GM08714 (cell line): ENCODE measurements at regions not wholly inside any gene's neighbourhood (a gene's known extent, or its start where the extent isn't known, plus 50 kb on each side); places are given as distances from the start of the nearest gene placed in this dataset.

ENCODE experiments used
- H3K4me3 ChIP-seq: fragments of 200-500 bp; sonication (Bioruptor generic); 2 replicates; pipeline ENCODE4 v1.5.1; 2014; ENCODE audit warnings: mild to moderate bottlenecking, low read length, inconsistent platforms
- ZNF274 ChIP-seq: IDR thresholded peaks from 2 replicates; pipeline ENCODE4 v1.6.1; 2012; ENCODE audit warnings: mild to moderate bottlenecking, low read depth, low read length

- H3K4me3 ChIP-seq, result no peak overlapping the region
- no peak for TF ChIP-seq ZNF274
Measured at GRCh38 chr1:235021321-235021720, 107.3 kb downstream of the TOMM20 start.

GRCh38 chr1:235019961-235020360 is 108.7 kb downstream of the TOMM20 start:
- TF ChIP-seq ZNF274, result no peak
- H3K4me3 ChIP-seq, result no peak overlapping the region

DNA sequence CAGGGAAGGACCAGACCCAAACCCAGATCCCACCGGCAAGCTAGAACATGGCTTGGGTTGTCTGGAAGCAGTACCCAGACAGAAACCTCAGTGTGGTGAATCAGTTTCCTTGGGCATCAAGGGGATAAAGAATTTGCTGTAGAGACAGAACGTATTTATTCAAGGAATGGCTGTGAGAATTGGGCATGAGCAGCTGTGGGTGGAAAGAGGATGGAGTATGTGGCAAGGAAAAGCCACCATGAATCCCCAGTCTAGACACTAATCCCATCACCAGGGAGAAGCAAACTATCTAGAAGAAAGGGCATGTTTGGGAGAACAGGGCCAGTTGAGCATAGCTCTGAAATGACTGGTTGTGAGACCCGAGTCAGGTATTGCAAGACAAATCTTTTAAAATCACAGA is 109.2 kb downstream of the TOMM20 start:
- no peak overlapping the region for H3K4me3 ChIP-seq
- TF ChIP-seq ZNF274, result no peak

DNA sequence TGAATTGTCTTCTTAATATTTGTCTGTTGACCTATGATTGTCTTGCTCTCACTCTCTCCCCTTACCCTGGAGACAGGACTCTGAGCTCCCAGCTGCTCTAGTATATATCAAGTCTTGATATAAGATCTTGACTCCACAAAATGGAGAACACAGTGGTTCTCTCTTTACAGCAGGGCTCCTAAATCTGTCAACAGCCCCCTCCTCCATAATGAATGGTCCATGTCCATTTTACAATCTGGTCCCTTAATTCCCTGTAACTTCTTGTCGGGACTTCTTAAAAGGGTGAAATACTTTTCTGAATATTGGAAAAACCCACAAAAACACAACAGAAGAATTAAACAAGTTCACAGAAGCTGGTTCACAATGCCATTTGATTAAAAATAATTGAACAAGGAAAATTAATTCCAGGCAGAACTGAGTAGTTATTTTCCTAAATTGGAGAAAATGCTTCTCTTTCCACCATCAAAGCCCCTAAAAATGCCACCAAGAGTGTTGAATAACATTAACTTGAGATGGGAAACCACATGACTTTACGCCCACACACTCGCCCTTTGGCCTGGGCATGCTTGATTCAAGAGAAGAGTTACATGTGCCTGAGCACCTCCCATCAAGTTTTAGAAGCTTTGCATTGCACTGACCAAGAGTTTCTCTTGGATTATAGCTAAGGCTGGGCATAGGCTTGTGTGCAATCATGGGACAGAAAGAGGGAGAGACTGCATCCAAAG is 109.8 kb downstream of the TOMM20 start:
- TF ChIP-seq ZNF274, result no peak
- H3K4me3 ChIP-seq, result no peak overlapping the region

DNA sequence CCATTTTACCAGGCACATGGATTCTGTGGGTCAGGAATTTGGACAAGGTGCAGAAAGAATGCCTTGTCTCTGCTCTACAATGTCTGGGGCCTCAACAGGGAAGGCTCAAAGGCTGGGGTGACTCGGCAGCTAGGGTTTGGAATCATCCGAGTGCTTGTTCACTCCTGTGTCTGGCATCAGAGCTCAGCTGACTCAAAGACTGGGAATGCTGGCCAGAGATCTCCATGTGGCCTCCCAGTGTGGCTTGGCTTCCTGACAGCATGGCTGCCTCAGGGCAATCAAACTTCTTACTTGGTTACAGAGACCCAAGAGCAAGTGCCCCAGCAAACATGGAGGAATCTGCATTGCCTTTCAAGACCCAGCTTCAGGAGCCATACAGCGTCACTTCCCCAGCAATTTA is 110.5 kb downstream of the TOMM20 start:
- TF ChIP-seq ZNF274, result no peak

DNA sequence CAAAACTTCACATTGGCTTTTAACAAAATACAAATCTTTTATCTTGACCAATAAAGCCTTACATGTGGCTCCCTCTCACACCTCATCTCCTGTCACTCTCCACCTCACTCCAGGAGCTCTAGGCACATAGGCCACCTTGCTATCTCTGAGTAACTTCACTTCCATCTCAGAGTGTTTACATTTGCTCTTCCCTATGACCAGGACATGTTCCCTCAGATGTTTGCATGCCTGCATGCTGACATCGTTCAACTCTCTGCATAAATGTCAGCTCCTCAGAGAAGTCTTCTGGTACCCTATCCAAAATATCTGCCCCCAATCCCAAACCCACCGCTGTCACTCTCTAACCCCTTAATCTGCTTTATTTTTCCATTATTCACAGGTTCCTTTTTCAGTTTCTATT is 110.9 kb downstream of the TOMM20 start:
- no peak for TF ChIP-seq ZNF274
- no peak overlapping the region for H3K4me3 ChIP-seq

More for the DNA sequence above, 110.5 kb downstream of the TOMM20 start:
- H3K4me3 ChIP-seq, result no peak overlapping the region

DNA sequence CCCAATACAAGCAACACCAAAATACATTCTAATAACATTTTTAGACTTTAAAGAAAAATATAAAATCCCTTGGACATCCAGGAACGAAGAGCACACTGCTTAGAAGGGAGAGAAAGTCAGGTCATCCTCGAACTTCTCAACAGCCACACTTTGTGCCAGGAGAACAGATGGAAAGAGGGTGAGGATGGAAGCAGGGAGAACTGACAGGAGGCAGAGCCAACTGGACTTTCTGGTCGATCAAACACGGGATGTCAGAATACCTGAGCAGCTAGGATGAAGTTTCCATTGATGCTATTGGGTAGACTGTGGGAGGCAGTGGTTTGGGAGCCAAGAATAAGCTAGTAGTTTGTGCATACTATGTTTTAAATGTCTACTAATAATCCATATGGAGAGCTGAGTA is 111.4 kb downstream of the TOMM20 start:
- TF ChIP-seq ZNF274, result no peak

GRCh38 chr1:235015291-235015985 is 113.2 kb downstream of the TOMM20 start:
- TF ChIP-seq ZNF274, result no peak

More for the DNA sequence above, 111.4 kb downstream of the TOMM20 start:
- no peak overlapping the region for H3K4me3 ChIP-seq

DNA sequence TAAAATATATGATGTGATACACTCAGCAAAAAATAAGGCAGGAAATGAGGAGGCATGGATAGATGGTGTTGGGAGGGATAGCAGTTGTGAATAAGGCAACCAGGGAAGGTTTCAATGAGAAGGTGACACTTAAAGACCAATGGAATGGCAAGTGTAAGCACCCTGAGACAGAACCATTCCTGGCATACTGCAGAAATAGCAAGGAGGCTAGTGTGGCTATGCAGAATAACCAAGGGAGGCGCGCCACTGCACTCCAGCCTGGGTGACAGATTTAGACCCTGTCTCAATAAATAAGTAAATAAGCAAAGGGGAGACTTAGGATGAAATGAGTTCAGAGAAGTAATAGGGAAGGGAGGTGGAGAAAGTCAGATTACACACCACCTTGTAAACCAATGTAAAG is 113.9 kb downstream of the TOMM20 start:
- H3K4me3 ChIP-seq, result no peak overlapping the region
- no peak for TF ChIP-seq ZNF274

More at GRCh38 chr1:235015291-235015985, 113.2 kb downstream of the TOMM20 start:
- no peak overlapping the region for H3K4me3 ChIP-seq

GRCh38 chr1:235013512-235013911 is 115.1 kb downstream of the TOMM20 start:
- TF ChIP-seq ZNF274, result no peak

GRCh38 chr1:235012436-235013210 is 116.0 kb downstream of the TOMM20 start:
- peak overlapping the region; percentile 1; the same call in 1 of the 2 replicates for H3K4me3 ChIP-seq
- TF ChIP-seq ZNF274, result no peak

More at GRCh38 chr1:235013512-235013911, 115.1 kb downstream of the TOMM20 start:
- no peak overlapping the region for H3K4me3 ChIP-seq

DNA sequence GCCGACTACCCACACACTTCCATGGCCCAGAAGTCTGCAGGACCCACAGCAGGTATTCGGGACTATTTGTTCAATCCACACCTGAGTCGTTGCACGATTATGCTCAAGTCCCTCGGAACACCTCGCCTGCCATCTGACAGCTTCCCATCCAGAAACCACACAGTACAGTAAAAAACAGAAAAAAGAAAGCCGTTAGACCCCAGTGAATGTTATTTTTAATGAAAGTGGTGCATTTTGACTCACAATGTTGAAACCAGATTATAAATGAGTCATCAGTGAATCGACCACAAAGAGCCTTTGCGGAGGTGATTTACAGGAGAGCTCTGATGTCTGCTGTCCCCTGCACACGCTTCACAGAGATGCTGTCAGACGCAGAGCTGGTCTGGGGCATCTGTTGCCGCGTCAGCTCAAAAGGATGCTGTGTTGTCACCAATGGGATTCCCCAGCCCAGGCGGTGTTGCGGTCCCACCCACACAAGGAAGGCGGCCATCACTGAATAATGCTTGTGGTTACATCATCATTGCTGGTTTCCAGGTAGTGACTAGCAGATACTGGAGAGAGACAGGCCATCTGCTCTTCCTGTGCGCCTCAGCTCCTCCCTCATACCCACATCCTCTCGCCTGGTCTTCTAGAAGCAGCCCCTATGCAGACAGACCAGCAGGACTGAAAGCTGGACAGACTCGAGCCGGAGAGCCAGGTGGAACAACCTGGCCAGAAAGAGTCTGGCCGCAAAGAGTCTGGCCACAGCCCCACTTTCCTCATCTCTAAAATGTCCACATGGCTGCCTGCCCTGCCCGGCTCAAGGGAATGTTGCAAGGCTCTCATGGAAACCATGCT is 116.8 kb downstream of the TOMM20 start:
- H3K4me3 ChIP-seq, result peak overlapping the region; percentile 30; the same call in 1 of the 2 replicates

DNA sequence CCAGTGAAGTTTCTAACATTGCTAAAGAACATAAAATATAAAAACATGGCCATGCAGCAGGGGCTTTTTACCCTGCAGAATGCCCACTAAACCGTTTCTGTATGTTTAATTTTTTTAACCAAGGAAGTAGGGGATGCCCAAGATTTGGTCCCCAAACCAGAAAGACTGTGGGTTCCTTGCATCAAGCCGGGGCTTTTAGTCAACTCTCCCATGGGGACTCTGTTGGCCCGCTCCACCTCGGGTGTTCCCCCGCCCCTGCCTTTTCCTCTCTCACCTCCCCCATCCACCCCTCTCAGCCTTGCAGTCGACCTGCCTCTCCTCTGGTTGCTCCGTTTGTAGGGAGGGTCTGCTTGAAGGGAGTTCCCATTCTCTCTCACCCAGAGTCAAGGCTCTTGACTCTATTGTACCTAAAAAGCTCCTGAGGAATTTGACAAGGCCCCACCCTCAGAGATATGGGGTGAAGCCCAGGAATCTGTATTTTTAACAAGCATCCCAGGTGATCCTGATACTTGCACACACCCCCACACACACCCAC is 117.5 kb downstream of the TOMM20 start:
- TF ChIP-seq ZNF274, result no peak
- peak overlapping the region; percentile 30; the same call in 1 of the 2 replicates for H3K4me3 ChIP-seq

More for the DNA sequence above, 116.8 kb downstream of the TOMM20 start:
- TF ChIP-seq ZNF274, result no peak
